ENCODE measurements at regions not wholly inside any gene's neighbourhood (a gene's known extent, or its start where the extent isn't known, plus 50 kb on each side); places are given as distances from the start of the nearest gene placed in this dataset.
"Not testable (repeated sequence)": the region's sequence is repeated elsewhere in the genome, so short reads cannot be mapped to it uniquely, and the experiment has no call there.

DNA sequence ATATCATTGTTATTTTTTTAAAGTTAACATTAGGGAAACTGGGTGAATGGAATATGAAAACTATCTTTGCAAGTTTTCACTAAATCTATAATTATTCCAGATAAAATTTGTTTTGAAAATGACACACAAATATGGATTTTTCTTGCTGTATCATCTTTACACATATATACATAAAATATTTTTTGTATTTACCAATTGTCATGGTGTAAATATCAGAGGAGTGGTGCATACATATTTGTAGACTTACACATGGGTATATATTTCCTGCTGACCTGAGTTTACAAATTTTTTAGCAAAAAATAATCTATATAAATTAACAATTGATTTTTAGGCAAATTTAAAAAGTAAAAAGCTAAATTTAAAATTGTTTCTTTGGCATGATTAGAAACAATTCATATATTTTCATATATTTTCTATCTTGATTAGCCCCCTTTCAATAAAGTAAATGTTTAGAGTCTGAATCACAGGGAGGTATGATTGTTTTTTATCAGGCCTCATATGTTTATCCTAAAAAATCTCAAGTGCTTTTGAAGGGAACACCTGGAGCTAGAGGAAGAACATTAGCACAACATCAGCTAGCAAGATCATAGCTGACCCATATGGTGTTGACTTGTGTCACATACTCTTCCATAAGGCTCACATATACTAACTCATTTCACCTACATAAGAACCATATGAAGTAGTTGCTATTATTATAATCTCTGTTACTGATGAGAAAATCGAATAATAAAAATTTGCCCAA lies 671.8 kb upstream of the GJE1 start:
- ATAC-seq (no peak), DNase-seq (ENCODE audit: extremely low read depth in 1 of 4, low spot score in 3 of 4) (no peak), FAIRE-seq (no peak)
- in situ Hi-C loops (cut with MboI): no loop called here
- Histone ChIP-seq H3K27ac (ENCODE audit: extremely low read depth, low read depth, low read length) (no peak overlapping the region), H3K4me3 (no peak overlapping the region), H3K9me1 (ENCODE audit: control insufficient read depth, insufficient read depth, low read length) (no peaks in the 10 kb centered on the region), H3K9me3 (replicated peaks; ENCODE audit: control insufficient read depth, insufficient read depth, low read depth, low read length) (no peaks in the 10 kb centered on the region), H3K9ac (ENCODE audit: insufficient read depth in 1 of 2, low read depth in 2 of 2, low read length in 2 of 2) (no peak overlapping the region), H3K27me3 (ENCODE audit: control insufficient read depth in 2 of 2, insufficient read depth in 2 of 2, low read length in 2 of 2) (no peaks in the 10 kb centered on the region), H3K4me2 (ENCODE audit: insufficient read depth, low read length) (no peak overlapping the region), H2AFZ (ENCODE audit: low read depth, low read length) (no peak overlapping the region), H3K79me2 (ENCODE audit: control insufficient read depth, insufficient read depth, low read length) (no peaks in the 10 kb centered on the region), H3K4me1 (replicated peaks in 1 of 2; ENCODE audit: control insufficient read depth in 2 of 2, insufficient read depth in 2 of 2, low read length in 2 of 2) (no peaks in the 10 kb centered on the region), H3K36me3 (ENCODE audit: control insufficient read depth, insufficient read depth, low read length) (no peaks in the 10 kb centered on the region), H4K20me1 (replicated peaks; ENCODE audit: control insufficient read depth, insufficient read depth, low read length) (no peaks in the 10 kb centered on the region)
- TF ChIP-seq ZNF12 (CRISPR knock-in tag; IDR thresholded peaks at IDR 0.05) (no peak), ZC3H11A (IDR thresholded peaks at IDR 0.05; ENCODE audit: low read depth, low read length) (no peak)
- intact Hi-C loops (cut with micrococcal nuclease): no loop called here
- POLR2A ChIA-PET: no interaction called here
- BruUV-seq (replicated peaks): no TSS peak
- CTCF ChIA-PET (ENCODE audit: low intra/inter-chr PET ratio): no interaction called here
- 0% methylated on average over 1 of the region's 1 CpG for WGBS (ENCODE audit: insufficient coverage, low coverage, missing lambda C conversion rate)

GRCh38 chr6:141460245-141460644 lies 672.5 kb upstream of the GJE1 start:
- H4K20me1 ChIP-seq (replicated peaks; ENCODE audit: control insufficient read depth, insufficient read depth, low read length); H2AFZ ChIP-seq (ENCODE audit: low read depth, low read length); H3K36me3 ChIP-seq (ENCODE audit: control insufficient read depth, insufficient read depth, low read length); BruUV-seq (replicated peaks); H3K4me1 ChIP-seq (replicated peaks in 1 of 2; ENCODE audit: control insufficient read depth in 2 of 2, insufficient read depth in 2 of 2, low read length in 2 of 2); ATAC-seq; H3K9me3 ChIP-seq (replicated peaks; ENCODE audit: control insufficient read depth, insufficient read depth, low read depth, low read length); CTCF ChIA-PET (ENCODE audit: low intra/inter-chr PET ratio); H3K9me1 ChIP-seq (ENCODE audit: control insufficient read depth, insufficient read depth, low read length); H3K9ac ChIP-seq (ENCODE audit: insufficient read depth in 1 of 2, low read depth in 2 of 2, low read length in 2 of 2); POLR2A ChIA-PET; H3K27ac ChIP-seq (ENCODE audit: extremely low read depth, low read depth, low read length); H3K27me3 ChIP-seq (ENCODE audit: control insufficient read depth in 2 of 2, insufficient read depth in 2 of 2, low read length in 2 of 2); in situ Hi-C loops (cut with MboI); H3K79me2 ChIP-seq (ENCODE audit: control insufficient read depth, insufficient read depth, low read length); H3K4me2 ChIP-seq (ENCODE audit: insufficient read depth, low read length); H3K4me3 ChIP-seq; FAIRE-seq; DNase-seq (ENCODE audit: extremely low read depth in 1 of 4, low spot score in 3 of 4); intact Hi-C loops (cut with micrococcal nuclease): not testable (repeated sequence)
- WGBS (ENCODE audit: insufficient coverage, low coverage, missing lambda C conversion rate): 0% methylated on average over 5 of the region's 5 CpGs

DNA sequence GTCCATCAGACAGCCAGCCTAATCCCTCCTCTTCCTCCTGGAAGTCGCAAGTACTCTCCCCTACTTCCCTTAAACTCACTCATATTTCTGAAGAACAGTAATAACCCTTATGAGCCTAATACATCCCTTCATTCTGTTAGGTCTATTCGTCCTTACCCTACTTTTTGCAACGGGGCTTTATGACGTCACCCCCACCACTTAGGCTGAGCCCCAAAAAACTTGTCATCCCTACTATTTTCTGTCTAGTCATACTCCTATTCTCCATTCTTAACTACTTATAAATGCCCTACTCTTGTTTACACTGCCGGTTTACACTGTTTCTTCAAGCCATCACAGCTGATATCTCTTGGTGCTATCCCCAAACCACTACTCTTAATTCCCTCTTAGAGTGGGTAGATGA lies 674.7 kb upstream of the GJE1 start:
- H3K9ac ChIP-seq (ENCODE audit: insufficient read depth in 1 of 2, low read depth in 2 of 2, low read length in 2 of 2); DNase-seq (ENCODE audit: extremely low read depth in 1 of 4, low spot score in 3 of 4); H3K36me3 ChIP-seq (ENCODE audit: control insufficient read depth, insufficient read depth, low read length); H3K9me3 ChIP-seq (replicated peaks; ENCODE audit: control insufficient read depth, insufficient read depth, low read depth, low read length); CTCF ChIA-PET (ENCODE audit: low intra/inter-chr PET ratio); intact Hi-C loops (cut with micrococcal nuclease); H3K27ac ChIP-seq (ENCODE audit: extremely low read depth, low read depth, low read length); in situ Hi-C loops (cut with MboI); H4K20me1 ChIP-seq (replicated peaks; ENCODE audit: control insufficient read depth, insufficient read depth, low read length); ATAC-seq; H3K4me1 ChIP-seq (replicated peaks in 1 of 2; ENCODE audit: control insufficient read depth in 2 of 2, insufficient read depth in 2 of 2, low read length in 2 of 2); BruUV-seq (replicated peaks); H3K4me2 ChIP-seq (ENCODE audit: insufficient read depth, low read length); FAIRE-seq; H3K9me1 ChIP-seq (ENCODE audit: control insufficient read depth, insufficient read depth, low read length); H2AFZ ChIP-seq (ENCODE audit: low read depth, low read length); H3K27me3 ChIP-seq (ENCODE audit: control insufficient read depth in 2 of 2, insufficient read depth in 2 of 2, low read length in 2 of 2); H3K4me3 ChIP-seq; H3K79me2 ChIP-seq (ENCODE audit: control insufficient read depth, insufficient read depth, low read length): not testable (repeated sequence)
- 0% methylated on average over 4 of the region's 5 CpGs for WGBS (ENCODE audit: insufficient coverage, low coverage, missing lambda C conversion rate)
- POLR2A ChIA-PET: interaction anchor here (0.6 kb wide), 1 partner anchor 269 kb away, joined by 3 read pairs; no protein-coding TSS in a partner anchor

Data from K562 (cell line).